HG03457 (cell line): ENCODE measurements at regions not wholly inside any gene's neighbourhood (a gene's known extent, or its start where the extent isn't known, plus 50 kb on each side); places are given as distances from the start of the nearest gene placed in this dataset.
"Not testable (repeated sequence)": the region's sequence is repeated elsewhere in the genome, so short reads cannot be mapped to it uniquely, and the experiment has no call there.

Source experiments
- ATAC-seq: cut with Tn5 transposase; IDR thresholded peaks from one replicate; pipeline ENCODE4 v1.9.1; 2021; ENCODE audit warnings: moderate number of reproducible peaks; ENCODE audit not compliant: unreplicated experiment

- ATAC-seq: no peak
These were observed 105.0 kb upstream of the PRSS3 start for GRCh38 chr9:33690143-33690933.

- ATAC-seq: no peak
These were observed 100.1 kb upstream of the PRSS3 start for GRCh38 chr9:33695299-33695698.

GRCh38 chr9:33695856-33696255, 99.5 kb upstream of the PRSS3 start:
- no peak for ATAC-seq

GRCh38 chr9:33697171-33697570, 98.2 kb upstream of the PRSS3 start:
- ATAC-seq: no peak

- no peak for ATAC-seq
These were observed 97.1 kb upstream of the PRSS3 start for GRCh38 chr9:33698267-33698666.

GRCh38 chr9:33700940-33701339, 94.4 kb upstream of the PRSS3 start:
- not testable (repeated sequence) for ATAC-seq

- no peak for ATAC-seq
These were observed 91.8 kb upstream of the PRSS3 start for GRCh38 chr9:33703430-33704102.

GRCh38 chr9:33705440-33705839, 89.9 kb upstream of the PRSS3 start:
- not testable (repeated sequence) for ATAC-seq

GRCh38 chr9:33708441-33708840, 86.9 kb upstream of the PRSS3 start:
- no peak for ATAC-seq

GRCh38 chr9:33709269-33709668, 86.1 kb upstream of the PRSS3 start:
- no peak for ATAC-seq

- ATAC-seq: not testable (repeated sequence)
These were observed 83.9 kb upstream of the PRSS3 start for GRCh38 chr9:33711418-33711817.

- no peak for ATAC-seq
These were observed 80.4 kb upstream of the PRSS3 start for GRCh38 chr9:33714989-33715388.

- ATAC-seq: no peak
These were observed 76.4 kb upstream of the PRSS3 start for GRCh38 chr9:33718987-33719386.

GRCh38 chr9:33719581-33720374, 75.6 kb upstream of the PRSS3 start:
- ATAC-seq: no peak

- peak; percentile 52 for ATAC-seq
These were observed 73.5 kb upstream of the PRSS3 start for GRCh38 chr9:33721674-33722358.

- ATAC-seq: no peak
These were observed 73.0 kb upstream of the PRSS3 start for GRCh38 chr9:33722359-33722675.

- ATAC-seq: no peak
These were observed 66.7 kb upstream of the PRSS3 start for GRCh38 chr9:33728613-33729012.

GRCh38 chr9:33731142-33731541, 64.2 kb upstream of the PRSS3 start:
- no peak for ATAC-seq

GRCh38 chr9:33731625-33732024, 63.7 kb upstream of the PRSS3 start:
- ATAC-seq: no peak

- ATAC-seq: not testable (repeated sequence)
These were observed 61.0 kb upstream of the PRSS3 start for GRCh38 chr9:33734247-33734940.
